COR-L47 (cell line): ENCODE measurements at regions not wholly inside any gene's neighbourhood (a gene's known extent, or its start where the extent isn't known, plus 50 kb on each side); places are given as distances from the start of the nearest gene placed in this dataset.

Source experiments
- DNase-seq: peaks from one replicate; lab custom pipeline; 2025; lab: John Stamatoyannopoulos, UW

- no peak for DNase-seq
Observed at GRCh38 chr1:4571263-4571662, 83.1 kb upstream of the AJAP1 start.

DNA sequence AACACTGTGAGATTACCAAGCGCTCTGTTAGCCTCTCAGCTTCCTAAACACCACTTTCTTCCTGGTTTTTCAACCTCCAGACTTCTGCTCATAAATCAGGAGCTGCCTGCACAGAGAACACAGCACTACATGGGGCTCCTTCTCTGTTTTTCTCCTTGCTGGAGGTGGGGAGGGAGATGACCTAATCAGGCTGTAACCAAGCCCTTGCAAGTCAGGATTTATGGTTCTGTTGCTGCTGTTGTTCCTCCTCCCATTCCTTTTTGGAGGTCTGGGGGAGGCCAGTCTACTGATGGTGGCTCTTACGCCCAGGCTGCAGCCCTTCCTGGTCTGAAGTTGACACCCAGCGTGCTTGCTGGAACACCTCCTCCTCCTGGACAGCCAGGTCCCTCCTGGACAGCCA is 80.9 kb upstream of the AJAP1 start:
- DNase-seq: no peak

GRCh38 chr1:4581807-4582206 is 72.6 kb upstream of the AJAP1 start:
- DNase-seq: no peak

DNA sequence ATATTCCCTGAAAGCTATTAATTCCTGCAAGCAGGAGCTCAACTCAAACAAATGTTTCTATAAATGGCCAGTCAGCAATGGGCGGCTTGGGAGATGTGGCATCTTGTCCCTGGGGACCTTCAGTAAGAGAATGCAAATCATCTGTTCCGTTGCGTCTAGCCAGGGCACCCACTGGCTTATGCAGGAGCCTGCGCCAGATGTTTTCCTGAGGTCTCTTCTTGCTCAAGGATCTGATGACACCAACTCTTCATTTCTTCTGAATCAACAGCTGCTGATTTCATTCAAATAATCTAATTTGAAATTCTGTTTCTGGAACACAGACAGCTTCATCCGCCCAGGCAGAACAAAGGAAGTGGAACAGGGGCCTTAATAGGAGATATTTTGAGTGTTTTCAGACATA is 70.0 kb upstream of the AJAP1 start:
- no peak for DNase-seq

- no peak for DNase-seq
Observed at GRCh38 chr1:4585216-4585615, 69.2 kb upstream of the AJAP1 start.

DNA sequence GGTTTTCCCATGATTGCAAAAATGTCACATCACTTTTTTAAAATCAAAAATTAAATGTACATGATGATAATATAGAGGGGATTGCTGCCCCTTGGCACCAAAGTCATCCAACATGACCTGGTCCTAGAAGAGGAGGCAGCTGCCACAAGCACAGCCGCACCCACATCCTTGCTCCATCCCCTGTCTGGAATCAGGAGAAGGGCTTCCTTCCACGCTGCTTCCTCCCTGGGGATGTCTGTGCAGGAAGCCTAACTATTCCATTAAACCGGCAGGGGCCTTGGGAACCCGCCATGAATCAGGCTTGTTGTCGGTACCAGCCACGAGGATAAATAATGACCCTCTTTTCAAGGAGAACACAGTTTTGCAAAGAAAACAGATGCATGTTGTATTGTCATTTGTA is 68.7 kb upstream of the AJAP1 start:
- DNase-seq: no peak

DNA sequence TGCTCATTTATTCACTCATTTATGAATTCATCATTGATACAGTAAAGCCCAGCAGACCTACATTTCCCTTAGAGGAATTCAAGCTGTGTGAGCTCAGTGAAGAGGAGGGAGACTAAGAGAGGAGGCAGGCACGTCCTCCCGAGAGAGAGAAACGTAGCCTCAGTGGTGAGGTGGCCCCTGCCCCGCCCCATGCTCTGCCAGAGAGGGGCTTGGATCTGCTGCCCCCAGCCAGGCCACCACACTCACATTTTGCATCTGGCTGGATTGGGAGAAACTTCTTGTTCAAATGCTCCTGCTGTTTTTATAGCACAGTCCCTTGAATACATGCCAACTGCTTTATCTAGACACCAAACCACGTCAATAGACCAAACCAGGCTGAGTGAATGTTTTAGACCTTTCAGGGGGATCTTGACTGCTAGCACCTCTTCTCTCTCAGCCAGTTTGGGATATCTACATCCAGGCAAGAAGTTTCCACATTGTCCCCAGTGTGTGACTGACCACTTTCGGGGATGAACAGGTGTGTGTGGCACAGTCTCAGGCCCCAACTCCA is 67.7 kb upstream of the AJAP1 start:
- no peak for DNase-seq

GRCh38 chr1:4587721-4588120 is 66.7 kb upstream of the AJAP1 start:
- no peak for DNase-seq

DNA sequence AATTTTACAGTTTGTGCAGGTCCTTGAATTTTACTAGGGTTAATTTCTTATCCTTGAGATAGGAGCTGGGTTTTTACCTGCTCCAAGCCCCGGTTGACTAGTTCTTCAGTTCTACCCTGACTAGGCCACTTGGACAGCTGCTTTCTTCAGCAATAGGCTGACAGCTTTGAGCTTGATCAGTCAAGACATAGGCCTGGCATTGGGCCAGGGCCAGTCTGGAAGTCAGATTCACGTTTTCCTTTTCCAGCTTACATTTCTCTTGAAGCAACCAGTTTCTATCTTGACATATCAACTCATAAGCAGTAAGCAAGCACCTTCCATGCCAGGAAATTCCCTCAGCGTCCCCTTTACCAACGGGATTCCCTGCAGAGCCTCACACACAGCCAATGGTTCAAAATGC is 63.7 kb upstream of the AJAP1 start:
- no peak for DNase-seq

DNA sequence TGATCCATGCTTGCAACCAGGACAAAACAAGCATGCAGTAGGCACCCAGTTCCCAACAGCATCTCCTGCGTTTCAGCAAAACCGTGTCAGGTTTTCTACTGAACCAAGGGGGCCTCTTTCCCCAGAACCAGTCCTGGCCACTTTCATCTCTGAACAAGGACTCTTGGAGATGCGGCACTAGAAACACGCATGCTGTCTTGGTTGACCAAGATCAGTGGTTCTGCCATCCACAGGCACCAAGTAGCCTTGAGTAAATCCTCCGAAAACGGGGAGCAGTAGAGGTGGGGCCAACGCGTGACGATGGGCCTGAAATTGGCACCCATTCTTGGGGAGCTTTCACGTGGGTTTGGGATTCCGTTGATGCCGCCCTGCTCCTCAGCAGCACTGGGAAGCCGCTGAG is 62.5 kb upstream of the AJAP1 start:
- no peak for DNase-seq

DNA sequence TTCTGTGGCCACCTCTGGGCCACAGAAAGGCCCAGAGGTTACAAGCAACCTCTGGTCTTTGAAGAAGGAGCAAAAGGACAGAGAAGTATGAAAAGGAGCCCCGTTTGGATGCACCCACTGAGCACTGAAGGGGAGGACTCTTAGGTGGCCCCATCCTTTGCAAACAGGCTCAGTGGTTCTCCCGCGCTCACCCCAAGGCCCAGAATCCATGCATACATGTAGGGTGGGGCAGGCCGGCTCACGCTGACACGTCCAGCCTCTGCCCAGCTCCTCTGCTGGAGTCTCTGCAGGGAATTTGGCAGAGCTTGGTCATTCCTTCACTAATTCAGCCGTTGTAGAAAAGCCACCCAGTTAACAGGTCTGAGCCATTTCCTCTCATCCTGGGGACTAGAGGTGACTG is 61.3 kb upstream of the AJAP1 start:
- DNase-seq: no peak

DNA sequence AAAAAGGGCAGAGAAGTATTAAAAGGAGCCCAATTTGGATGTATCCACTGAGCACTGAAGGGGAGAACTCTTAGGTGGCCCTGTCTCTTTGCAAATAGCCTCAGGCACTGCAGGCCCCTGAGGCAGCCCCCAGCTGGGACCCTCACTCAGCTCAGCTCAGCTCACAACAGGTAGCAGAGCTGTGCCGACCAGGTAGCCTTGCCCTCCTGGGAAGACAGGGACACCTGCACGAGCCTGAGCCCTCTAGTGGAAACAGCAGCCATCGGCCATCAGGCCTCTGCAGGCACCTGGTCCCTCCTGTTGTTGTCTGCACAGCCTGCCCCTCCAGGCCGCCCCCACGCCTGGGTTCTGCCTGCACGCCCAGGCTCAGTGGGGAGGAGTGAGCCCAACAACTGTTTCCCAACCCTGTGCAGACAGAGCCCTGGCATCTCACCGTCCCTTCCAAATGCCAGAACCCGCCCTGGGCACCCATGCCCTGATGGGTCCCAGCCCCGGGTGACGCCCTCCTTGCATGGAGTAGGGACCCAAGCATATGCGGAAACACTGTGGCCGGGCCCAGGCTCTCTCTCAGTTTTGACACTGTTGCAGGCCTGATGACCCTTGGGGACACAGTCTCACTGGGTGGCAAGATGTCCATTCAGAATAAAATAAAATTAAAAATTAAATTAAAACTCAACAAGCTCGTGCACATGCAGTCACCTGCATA is 60.0 kb upstream of the AJAP1 start:
- DNase-seq: no peak

DNA sequence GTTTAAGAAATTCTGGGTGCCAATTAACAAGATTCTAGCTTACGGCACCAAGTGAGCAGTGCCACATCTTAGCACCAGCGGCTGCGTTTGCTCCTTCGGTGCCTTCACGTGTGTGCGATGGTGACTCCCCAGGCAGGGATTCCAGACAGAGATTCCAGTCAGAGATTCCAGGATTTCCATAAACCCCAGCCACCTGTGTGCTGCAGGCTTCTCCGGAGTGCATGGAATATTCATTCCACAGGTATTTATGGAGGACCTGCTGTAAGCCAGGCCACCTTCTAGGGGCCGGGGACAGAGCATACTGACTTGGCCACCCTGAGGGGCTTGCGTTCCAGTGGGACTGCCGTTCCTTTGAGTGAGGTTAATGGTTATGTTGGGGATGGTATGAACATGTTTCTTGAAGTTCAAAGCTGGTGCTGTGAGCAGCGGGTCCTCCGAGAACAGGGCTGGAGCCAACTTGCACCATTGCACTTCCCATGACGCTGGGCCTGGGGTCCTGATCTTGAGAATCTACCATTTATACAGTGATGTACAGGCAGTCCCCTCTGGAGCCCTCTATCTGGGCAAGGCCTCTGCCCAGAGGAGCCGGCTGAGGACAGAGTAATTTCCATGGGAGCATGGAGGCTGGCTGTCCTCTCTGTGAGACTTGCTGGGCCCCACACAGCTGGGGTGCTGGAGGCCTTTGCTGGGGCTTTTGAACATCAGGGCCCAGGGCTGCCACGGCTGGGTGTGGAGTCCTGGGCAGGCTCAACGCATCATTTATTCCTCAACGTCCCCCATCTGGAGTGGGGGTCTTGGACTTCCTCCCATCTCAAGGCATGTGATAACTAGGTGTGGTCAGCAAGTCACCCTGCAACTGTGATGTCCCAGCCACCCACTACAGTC is 58.8 kb upstream of the AJAP1 start:
- no peak for DNase-seq

- DNase-seq: no peak
Observed at GRCh38 chr1:4596486-4596885, 57.9 kb upstream of the AJAP1 start.

DNA sequence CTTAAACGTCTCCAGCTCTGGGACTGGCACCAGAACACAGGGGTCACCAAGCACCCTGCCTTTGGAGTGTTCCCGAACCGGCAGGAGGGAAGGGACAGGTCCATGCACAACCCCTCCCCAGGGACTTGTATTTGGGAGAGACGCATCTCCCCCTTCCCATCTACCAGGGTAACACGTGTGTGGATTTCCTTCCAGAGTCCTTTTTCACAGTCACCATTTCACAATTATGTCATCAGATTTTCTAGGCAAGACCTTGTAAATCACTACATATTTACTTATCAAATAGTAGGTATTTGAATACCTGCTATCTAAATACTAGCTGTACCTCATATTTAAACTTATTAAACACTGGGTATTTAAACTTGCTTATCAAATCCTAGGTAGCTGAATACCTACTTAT is 57.4 kb upstream of the AJAP1 start:
- DNase-seq: no peak

DNA sequence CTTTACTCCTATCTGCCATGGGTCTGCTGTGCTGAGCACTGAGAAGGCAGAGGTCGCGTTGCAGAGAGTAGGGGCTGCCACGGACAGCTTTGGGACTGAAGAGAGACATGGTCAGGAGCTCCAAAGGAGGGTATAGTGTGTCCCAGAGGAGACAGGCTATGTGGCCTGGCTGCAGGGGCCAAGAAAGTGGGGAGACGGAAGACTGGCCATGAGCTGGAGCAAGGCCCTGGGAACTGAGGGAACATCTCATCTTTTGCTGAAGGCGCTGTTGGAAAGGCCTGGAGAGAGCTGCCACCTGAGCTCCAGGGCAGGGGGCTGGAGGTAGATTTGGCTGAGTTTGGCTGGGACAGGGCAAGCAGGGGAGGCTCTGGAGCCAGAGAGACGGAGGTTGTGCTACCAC is 55.8 kb upstream of the AJAP1 start:
- DNase-seq: no peak

DNA sequence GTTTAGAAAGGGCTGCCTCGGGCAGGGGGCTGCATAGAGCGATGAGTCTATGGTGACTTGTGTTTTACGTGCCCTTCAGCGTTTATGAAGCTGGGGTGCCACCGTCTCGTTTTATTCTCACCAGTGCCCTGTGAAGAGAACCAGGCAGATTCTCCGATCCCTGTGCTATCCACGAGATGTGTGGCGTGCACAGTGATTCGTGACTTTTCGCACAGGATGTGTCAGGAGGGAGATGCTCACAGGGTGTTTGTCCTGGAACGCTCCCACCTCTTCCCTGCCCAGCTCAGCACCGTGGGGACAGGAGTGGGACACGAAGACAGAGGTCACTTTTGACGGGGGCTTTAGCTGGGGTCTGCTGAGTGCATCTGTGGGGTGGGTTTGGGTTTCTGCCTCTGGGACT is 54.9 kb upstream of the AJAP1 start:
- no peak for DNase-seq

DNA sequence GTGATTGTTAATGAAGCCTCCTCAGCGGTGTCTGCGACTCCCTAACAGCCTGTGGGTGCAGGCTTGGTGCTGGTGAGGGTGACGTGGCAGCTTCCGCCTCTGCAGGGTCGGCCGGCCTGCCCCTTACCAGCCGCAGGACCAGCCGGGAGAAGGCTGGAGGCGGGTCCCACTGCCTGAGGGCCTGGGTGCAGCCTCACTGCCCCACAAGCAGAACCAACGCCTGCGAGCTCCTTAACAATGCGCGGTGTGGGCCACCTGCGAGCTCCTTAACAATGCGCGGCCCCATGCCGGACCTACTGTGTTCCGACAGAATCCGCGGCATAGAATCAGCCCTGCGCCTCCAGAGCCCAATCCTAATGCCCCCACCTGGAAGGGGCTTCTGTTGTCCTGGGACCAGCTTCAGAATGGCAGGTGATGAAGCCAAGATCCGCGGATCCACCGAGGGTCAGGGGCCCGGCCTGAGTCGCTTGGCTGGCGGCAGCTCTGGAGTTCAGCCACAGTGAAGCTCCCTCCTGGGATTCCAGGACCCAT is 54.4 kb upstream of the AJAP1 start:
- no peak for DNase-seq

GRCh38 chr1:4600615-4601460 is 53.6 kb upstream of the AJAP1 start:
- DNase-seq: no peak

GRCh38 chr1:4601941-4602340 is 52.5 kb upstream of the AJAP1 start:
- no peak for DNase-seq

DNA sequence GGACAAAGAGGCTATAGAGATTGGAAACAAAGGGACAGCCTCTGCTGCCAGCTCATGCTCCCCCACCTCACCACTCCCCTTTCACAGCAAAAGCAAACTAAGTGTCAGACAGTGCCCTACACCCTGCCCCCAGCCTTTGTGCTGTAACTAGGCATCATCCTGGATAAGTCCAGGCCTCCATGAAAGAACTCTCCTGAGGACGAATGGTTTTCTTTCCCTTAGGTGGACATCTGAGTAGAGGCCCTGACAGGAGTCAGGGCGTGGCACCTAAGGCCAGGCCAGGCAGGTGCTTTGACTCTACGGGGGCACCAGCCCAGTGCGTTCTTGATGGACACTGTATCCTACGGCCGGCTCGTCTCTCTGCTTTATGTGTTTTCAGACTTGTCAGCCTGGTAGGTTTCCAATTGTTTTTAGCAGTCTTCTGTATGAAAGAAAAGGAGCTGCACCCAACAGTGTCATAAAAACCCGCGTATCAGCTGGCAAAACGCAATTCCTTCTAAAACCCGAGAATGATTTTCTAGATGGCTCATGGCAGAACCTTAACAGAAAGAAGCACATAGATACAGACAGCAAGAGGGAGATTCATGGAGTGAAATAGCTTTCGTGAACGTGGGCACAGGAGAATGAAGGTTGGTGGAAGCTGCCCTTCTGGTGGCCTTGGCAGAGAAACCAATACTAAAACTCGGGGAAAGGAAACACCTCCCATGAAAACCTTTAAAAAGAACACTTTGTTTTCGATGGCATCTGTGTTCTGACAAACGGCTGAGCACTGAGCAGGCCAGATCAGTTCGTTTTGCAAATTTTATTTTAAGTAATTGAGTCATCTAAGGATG is 51.7 kb upstream of the AJAP1 start:
- no peak for DNase-seq
